Lower leg skin (tissue), 4 donors: ENCODE measurements at regions not wholly inside any gene's neighbourhood (a gene's known extent, or its start where the extent isn't known, plus 50 kb on each side); places are given as distances from the start of the nearest gene placed in this dataset.

Experiments used
- DNase-seq, 2 donors: peaks; one replicate each; pipeline ENCODE4 v3.0.0-alpha.2; 2019; ENCODE audit warnings: low spot score in 2 of 2
- H3K4me3 ChIP-seq: fragments of 200-600 bp; sonication (generic); 2 replicates; pipeline ENCODE4 v1.5.1; 2017; ENCODE audit warnings: mild to moderate bottlenecking, low read depth; ENCODE audit not compliant: poor library complexity, severe bottlenecking
- POLR2A ChIP-seq, 2 donors: fragments of 450-650 bp; IDR thresholded peaks; one replicate each; pipeline ENCODE4 v1.6.1; 2016 to 2017; ENCODE audit warnings: antibody characterized with exemption in 2 of 2, mild to moderate bottlenecking in 1 of 2, moderate library complexity in 1 of 2
- WGBS, 2 donors: methylation state at CpG; one replicate each; pipeline ENCODE4 v1.1.5; 2018; 5-methylcytosine and 5-hydroxymethylcytosine counted together
- intact Hi-C: fragments of 100-400 bp; cut with DNase I; formaldehyde crosslinking; loops from one replicate; pipeline ENCODE4 v1.15.0; 2023; ENCODE audit warnings: low total_unique reads
- TF ChIP-seq, protein P1 (sequence below), 3 donors: fragments of 450-650 bp; IDR thresholded peaks; one replicate each; pipeline ENCODE4 v1.5.1; 2016; ENCODE audit warnings: antibody characterized with exemption in 3 of 3, mild to moderate bottlenecking in 3 of 3, moderate library complexity in 2 of 3

DNA sequence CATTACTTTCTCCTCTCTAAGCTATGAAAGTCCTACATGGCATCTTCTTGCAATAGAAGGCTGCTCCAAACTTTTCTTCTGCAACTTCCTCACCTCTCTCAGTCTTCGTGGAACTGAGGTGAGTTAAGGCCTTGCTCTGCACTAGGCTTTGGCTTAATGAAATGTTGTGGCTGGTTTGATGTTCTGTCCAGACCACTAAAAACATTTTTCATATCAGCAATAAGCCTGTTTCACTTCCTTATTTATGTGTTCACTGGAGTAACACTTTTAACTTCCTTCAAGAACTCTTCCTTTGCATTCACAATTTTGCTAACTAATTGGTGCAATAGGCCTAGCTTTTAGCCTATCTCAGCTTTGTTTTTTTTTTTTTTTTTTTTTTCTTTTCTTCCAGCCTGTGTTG lies 335.3 kb upstream of the NECTIN3 start:
- no peak overlapping the region for H3K4me3 ChIP-seq
- no peak for DNase-seq
- intact Hi-C loops, result no loop called here
- 54% methylated on average over 1 of the region's 1 CpG for WGBS, 2 donors
- TF ChIP-seq, protein P1, sequence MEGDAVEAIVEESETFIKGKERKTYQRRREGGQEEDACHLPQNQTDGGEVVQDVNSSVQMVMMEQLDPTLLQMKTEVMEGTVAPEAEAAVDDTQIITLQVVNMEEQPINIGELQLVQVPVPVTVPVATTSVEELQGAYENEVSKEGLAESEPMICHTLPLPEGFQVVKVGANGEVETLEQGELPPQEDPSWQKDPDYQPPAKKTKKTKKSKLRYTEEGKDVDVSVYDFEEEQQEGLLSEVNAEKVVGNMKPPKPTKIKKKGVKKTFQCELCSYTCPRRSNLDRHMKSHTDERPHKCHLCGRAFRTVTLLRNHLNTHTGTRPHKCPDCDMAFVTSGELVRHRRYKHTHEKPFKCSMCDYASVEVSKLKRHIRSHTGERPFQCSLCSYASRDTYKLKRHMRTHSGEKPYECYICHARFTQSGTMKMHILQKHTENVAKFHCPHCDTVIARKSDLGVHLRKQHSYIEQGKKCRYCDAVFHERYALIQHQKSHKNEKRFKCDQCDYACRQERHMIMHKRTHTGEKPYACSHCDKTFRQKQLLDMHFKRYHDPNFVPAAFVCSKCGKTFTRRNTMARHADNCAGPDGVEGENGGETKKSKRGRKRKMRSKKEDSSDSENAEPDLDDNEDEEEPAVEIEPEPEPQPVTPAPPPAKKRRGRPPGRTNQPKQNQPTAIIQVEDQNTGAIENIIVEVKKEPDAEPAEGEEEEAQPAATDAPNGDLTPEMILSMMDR (IDR thresholded peaks at IDR 0.05), result no peak
- no peak for TF ChIP-seq POLR2A (IDR thresholded peaks at IDR 0.05)

DNA sequence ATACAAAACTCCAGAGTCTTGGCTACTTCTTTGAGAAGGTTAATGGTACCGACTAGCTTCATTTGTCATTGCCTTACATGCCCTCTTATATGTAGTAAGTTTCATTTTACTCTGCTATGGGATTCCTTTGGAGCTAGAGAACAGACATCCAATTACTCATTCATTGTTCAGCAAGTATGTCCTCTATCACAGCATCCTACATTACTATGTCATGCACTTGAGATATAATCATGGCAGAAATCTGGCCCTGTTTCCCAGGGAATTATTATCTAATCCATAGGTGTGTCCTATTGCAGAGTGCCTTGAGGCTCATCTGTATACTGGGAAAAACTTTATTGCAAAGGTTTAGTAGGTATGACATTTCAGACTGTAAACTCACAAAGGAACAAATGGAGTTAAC lies 333.1 kb upstream of the NECTIN3 start:
- intact Hi-C loops, result no loop called here
- TF ChIP-seq POLR2A (IDR thresholded peaks at IDR 0.05), result no peak
- TF ChIP-seq, protein P1 (IDR thresholded peaks at IDR 0.05), result no peak
- no peak overlapping the region for H3K4me3 ChIP-seq
- no peak for DNase-seq
- 88 to 93% methylated on average over 1 of the region's 1 CpG for WGBS, 2 donors

DNA sequence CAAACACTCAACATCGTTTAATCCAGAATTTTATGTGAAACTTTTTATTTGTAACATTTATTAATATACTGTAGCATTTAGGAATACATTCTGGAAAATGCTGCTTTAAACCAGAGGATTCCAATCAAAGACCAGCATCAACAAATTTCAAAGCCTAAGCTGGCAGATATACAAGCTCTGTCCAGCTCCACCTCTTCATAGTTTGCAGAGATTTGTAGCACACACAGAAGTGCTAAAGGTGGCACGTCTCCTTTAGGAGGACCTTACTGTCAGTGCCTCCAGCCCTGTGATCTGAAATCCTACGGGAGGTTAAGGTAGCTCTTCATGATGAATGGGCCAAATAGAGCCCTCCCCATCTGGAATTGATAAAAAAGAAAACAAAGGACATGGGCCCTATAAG lies 329.7 kb upstream of the NECTIN3 start:
- no peak overlapping the region for H3K4me3 ChIP-seq
- 67 to 70% methylated on average over 3 of the region's 3 CpGs for WGBS, 2 donors
- TF ChIP-seq, protein P1 (IDR thresholded peaks at IDR 0.05), result no peak
- TF ChIP-seq POLR2A (IDR thresholded peaks at IDR 0.05), result no peak
- intact Hi-C loops, result no loop called here
- DNase-seq, result no peak

DNA sequence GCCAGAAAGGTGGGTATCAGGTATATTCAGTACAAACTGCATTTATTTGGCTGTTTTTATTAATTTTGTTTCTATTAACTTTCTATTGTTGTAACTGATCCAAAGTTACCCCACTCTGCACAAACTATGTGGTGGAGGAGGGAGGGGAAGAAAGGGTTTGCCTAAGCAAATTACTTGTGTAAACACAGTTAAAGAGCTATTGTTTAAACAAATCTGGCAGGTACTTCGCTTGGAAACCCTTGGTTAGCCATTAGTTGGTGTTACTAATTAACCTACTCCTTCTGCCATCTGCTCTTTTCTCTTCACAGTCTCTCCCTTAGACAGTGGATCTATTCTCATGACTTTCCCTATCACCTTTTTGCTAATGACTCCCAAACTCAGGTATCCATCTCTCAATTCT lies 328.4 kb upstream of the NECTIN3 start:
- DNase-seq, result no peak
- 52 to 72% methylated on average over 1 of the region's 1 CpG for WGBS, 2 donors
- TF ChIP-seq, protein P1 (IDR thresholded peaks at IDR 0.05), result no peak
- no peak for TF ChIP-seq POLR2A (IDR thresholded peaks at IDR 0.05)
- intact Hi-C loops, result no loop called here
- H3K4me3 ChIP-seq, result no peak overlapping the region

DNA sequence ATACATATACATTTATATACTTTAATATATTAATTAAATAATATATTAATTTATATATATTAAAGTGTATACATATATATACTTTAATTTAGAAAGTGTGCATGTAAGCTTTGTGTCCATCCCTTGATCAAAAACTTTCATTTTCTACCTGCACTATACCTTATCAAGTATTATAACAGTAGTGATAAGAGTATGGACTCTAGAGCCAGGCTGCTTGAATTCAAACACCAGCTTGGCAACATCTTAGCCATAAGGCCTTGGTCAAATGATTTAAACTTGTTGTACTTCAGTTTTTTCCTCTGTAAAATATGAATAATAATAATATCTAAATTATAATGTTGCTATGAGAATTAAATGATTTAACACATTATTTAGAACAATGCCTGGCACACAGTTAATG lies 327.6 kb upstream of the NECTIN3 start:
- no peak for DNase-seq
- intact Hi-C loops, result no loop called here
- no peak overlapping the region for H3K4me3 ChIP-seq
- TF ChIP-seq, protein P1 (IDR thresholded peaks at IDR 0.05), result no peak
- TF ChIP-seq POLR2A (IDR thresholded peaks at IDR 0.05), result no peak

DNA sequence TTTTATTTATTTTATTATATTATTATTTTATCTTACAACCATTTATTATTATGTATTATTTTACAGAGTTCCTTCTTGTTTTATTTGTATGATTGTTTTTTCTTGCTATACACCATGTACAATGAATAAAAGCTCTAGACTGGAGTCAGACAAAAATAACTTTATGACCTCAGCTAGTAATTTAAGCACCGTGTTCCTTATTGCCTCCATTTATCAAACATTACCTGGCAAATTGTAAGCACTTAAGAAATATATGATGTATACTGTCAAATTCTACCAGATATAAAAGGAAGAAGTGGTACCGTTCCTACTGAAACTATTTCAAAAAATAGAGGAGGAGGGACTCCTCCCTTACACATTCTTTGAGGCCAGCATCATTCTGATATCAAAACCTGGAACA lies 326.9 kb upstream of the NECTIN3 start:
- TF ChIP-seq, protein P1 (IDR thresholded peaks at IDR 0.05), result no peak
- TF ChIP-seq POLR2A (IDR thresholded peaks at IDR 0.05), result no peak
- 80 to 87% methylated on average over 2 of the region's 2 CpGs for WGBS, 2 donors

More for the DNA sequence above, 326.9 kb upstream of the NECTIN3 start:
- no peak overlapping the region for H3K4me3 ChIP-seq
- no peak for DNase-seq
- intact Hi-C loops, result no loop called here
